NCI-H2171 treated with DMSO at 0.1 percent for 48 hours (cell line): ENCODE measurements at regions not wholly inside any gene's neighbourhood (a gene's known extent, or its start where the extent isn't known, plus 50 kb on each side); places are given as distances from the start of the nearest gene placed in this dataset.
A peak's percentile ranks its signal among the peaks of the same experiment; 100 is the strongest.

Experiments
- DNase-seq: peaks from one replicate; lab custom pipeline; 2025; lab: John Stamatoyannopoulos, UW

DNA sequence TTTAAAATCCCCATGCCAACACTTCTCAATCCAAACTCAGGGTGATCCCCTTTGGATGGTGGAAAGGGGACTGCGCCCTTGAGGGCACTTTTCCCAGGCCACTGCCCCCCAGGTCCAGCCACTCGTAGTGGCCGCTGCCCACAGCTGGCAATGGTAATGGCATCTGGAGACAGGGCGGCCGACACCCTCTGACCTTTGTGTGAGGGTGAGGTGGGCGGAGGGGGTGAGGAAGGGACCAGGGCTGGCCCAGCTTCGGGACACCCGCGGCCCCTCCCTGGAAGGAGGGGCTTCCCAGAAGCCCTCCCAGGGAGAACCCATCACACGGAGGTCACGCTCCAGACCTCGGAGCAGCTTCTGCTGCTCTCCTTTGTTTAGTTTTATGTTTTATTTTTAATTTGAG is 289.7 kb downstream of the FOXL1 start:
- DNase-seq, result no peak

DNA sequence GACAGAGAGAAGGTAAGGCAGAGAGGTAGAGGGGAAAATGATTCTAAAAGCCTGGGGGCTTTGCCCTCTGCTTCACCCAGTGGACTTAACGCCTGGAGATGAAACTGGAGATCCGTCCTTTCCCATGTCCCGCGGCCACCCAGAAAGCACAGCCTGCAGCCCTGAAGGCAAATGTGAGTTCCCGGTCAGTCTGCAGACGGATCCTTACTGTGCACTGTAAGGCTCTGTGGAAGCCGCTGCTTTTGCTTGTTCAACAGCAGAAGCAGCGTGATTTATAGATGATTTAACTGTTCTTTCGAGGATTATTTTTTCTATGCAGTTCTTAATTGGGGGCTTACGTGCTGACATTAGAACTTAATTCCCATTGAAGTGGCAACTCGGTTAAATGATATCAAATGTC is 290.4 kb downstream of the FOXL1 start:
- no peak for DNase-seq

- DNase-seq, result no peak
Measured at GRCh38 chr16:86869288-86870022, 291.1 kb downstream of the FOXL1 start.

- no peak for DNase-seq
Measured at GRCh38 chr16:86870380-86870779, 292.0 kb downstream of the FOXL1 start.

GRCh38 chr16:86872131-86872530 is 293.8 kb downstream of the FOXL1 start:
- no peak for DNase-seq

GRCh38 chr16:86872833-86873232 is 294.5 kb downstream of the FOXL1 start:
- DNase-seq, result no peak

DNA sequence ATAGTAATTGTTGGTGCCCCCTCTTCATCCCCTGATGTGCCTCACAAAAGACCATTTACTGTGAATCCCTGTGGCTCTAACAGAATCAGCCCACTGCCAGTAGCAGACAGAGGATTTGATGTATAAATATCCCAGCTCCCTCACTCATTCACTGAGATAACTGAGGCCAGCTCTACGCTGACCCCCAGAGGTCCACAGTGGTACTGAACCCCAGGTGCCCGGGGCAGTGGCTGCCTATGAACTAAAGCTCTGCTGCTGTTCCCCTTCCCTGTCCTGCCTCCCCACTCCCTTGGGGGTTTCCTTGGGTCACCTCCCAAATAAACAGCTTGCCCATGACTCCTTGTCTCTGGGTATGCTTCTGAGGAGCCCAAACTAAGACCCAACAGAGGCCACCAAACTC is 295.8 kb downstream of the FOXL1 start:
- DNase-seq, result no peak

DNA sequence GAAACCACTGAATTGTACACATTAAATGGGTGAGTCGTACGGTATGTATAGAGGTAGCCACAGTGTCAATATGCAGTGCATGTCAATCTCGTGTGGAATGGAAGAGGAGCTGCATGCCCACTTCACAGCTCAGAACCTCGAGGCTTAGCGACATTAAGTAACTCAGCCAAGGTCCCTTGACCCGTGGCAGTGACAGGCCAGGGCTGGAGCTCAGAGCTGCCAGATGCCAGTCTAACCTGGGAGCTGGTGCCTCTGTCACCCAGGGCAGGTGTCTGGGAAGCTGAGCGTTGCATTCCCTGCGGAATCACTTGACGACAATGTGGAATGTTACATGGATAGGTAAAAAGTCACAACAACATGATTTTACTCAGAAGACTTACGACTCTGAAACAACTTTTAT is 298.1 kb downstream of the FOXL1 start:
- no peak for DNase-seq

DNA sequence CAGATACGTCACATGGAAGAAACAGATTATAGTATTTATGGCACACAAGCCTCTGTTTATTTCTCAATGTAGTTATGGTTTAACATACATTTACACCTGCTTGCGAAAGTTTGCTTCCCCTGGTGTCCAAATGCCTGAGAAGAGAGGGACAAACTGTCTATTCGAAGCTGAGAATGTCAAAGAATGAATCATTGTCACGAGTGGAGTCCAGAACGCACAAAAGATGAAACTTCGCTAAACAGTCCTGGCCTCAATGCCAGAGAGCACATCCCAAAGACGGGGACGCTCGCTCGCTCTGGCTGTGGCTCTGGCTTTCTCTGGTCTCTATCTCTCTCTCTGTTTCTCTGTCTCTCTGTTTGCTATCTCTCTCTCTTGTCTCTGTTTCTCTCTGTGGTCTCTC is 298.8 kb downstream of the FOXL1 start:
- DNase-seq, result no peak

DNA sequence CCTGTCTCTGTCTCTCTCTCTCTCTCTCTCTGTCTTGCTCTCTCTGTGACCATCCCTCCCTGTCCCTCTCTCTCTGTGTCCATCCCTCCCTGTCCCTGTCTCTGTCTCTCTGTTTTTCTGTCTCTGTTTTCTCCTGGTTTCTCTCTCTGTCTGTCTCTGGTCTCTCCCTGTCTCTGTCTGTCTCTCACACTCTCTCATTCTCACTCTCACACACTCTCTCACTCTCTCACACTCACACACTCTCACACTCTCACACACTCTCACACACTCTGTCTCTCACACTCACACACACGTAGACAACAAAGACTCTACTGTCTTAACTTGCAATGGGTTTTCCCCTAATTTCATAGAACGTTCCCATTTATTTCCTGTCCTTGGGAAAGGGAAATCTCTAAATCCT is 299.5 kb downstream of the FOXL1 start:
- no peak for DNase-seq

DNA sequence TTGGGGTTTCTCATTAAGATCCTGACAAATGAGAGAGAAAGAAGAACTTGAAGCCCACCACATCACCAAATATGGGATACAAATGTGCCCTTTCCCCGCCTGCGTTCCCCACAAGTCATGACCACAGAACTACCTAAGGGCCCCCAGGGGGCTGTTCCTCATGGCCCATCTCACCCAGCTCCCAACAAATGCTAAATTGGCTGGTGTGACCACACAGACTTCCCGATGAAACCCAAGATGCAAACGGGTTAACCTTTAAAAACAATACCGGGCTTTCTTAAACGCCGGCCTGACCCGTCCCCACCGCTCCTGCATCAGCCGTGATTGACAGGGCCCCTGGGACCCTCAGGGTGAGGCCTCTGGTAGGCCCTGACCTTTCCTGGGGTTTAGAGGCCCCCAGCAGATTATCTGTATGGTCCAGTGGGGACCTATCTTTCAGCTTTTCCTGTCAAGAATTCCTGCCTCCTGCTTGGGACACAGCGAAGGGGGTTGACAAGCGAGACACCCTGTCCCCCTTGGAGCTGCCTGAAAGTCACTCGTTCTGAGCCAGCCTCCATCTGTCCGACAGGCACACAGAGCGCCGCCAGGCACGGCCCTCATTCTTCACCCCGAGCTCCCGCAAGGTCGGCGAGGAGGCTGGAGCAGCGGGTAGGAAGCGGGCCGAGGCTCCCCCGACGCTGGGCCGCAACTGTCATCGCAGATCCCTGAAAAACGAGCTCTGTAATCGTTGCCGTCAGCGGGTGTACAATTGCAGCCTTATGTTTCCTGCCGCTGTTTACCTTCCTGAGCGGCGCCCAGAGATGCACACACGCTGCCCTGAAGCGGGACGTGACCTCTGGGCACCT is 300.1 kb downstream of the FOXL1 start:
- DNase-seq, result no peak

DNA sequence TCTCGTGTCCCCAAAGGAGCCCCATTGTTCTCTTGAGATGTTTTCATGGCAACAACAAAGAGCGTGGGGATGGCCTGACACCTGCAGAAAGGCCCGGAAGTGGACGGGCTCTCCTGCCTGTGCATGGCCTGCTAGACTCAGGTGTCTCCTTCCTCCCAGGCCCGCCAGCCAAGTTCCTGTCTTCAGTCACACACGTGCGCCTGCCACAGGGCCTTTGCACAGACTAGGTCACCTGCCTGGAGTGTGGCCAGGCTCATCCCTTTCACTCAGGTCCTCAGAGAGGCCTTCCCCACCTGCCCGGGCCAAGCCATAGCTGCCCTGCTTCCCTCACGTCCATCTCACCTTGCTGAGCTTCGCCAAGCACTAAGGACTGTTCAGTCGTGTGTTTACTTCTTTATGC is 300.9 kb downstream of the FOXL1 start:
- no peak for DNase-seq

DNA sequence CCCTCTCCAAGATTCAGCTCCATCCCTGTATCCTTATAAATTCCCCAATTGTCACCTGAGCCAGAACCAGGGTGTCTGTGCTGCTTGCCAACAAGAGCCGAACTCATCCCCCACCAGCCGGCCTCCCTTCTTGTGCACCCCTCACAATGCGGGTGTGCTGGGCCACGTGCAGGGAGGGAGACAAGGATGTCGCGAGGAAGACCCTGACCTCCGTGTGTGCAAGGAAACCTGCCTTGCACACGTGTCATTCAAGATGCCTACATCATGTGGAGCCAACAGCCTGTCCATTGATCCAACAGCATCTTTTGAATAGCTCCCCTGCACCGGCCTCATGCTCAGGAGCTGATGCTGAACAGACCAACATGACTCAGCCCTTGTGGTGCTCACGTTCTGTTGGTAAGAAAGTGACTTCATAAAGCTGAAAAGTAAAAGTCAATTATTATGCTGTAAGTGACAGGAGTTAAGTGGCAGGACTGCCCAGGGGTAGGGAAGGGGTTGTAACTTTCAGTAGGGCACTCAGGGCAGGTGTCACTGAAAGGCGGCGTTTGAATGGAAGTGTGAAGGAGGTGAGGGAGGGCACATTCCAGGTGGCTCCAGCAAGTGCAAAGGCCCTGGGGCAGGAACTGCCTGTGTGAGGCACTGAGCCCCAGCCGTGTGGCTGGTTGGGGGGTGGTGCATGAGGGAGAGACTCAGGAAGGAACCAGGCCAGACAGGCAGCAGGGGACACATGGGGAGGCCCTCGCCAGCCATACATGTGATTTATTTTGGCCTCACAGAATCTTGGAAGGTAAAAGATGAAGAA is 302.2 kb downstream of the FOXL1 start:
- DNase-seq, result no peak

GRCh38 chr16:86881118-86881510 is 302.8 kb downstream of the FOXL1 start:
- no peak for DNase-seq

GRCh38 chr16:86881861-86882273 is 303.5 kb downstream of the FOXL1 start:
- no peak for DNase-seq

DNA sequence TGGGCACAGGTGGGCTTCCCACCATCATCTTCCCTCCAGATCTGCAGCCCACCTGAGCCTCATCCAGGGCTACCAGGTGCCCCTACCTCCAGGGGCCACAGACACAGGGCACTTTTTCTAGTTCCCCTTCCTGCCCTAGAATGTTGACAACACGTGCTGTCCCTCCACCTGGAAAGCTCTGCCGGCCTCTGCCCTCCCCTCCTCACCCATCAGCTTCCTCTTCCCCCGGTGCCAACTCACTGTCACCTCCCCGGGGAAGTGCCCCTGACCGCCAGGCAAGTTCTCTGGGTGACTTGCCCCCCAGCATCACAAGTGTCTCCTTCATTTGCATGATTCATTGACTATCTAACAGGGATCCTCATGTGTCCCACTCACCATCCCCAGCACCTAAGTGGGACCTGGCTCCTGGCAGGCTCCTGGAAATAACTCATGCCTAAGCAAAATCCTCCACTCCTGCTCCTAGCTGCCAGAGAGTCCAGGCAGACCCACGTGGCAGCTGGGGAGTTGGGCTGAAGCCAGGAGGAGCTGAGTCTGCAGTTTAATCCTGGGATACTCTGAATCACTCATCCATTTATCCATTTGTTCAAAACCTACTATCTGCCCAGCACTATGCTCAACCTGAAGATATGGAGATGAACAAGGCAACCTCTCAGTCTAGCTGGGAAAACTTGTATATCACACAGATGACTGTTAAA is 304.4 kb downstream of the FOXL1 start:
- peak; percentile 64 for DNase-seq

DNA sequence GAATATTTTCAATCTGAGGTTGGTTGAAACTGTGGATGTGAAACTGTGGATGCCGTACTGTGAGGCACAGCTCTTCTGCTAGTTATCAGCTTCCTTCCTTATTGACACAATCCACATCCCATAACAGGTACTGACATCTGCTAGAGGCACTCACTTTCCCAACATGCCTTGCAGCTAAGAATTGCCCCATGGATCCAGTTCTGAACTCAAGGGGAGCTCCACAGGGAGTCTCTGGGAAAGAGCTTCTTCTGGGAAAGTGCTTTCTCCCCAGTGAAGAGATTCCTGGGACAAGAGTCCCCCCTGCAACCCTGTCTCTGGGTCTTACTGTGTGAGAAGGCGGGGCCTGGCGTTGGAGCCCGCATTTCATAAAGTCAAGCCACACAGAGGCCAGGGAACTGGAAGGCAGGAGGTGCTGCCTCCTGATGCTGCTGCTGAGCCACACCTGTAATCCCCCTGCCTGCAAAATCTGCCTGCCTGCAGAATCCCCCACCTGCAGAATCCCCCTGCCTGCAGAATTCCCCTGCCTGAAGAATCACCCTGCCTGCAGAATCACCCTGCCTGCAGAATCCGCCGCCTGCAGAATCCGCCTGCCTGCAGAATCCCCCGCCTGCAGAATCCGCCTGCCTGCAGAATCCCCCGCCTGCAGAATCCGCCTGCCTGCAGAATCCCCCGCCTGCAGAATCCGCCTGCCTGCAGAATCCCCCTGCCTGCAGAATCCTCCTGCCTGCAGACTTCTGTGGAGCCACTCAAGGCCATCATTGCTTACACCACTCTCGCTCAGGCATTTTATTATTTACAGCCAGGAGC is 305.4 kb downstream of the FOXL1 start:
- DNase-seq, result peak; percentile 72

DNA sequence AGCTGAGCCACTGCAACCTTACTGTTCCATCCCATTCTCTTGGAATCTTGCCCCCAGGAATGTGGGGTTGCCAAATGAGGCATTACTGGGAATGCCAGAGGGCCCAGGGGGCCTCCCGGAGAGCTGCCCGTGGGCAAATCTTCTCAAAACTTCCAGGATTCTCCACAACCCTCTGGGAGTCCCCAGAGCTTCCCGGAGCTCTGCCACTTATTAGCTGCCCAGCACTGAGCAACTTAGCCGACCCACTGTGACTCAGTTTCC is 306.0 kb downstream of the FOXL1 start:
- no peak for DNase-seq

GRCh38 chr16:86885139-86885538 is 306.8 kb downstream of the FOXL1 start:
- no peak for DNase-seq

DNA sequence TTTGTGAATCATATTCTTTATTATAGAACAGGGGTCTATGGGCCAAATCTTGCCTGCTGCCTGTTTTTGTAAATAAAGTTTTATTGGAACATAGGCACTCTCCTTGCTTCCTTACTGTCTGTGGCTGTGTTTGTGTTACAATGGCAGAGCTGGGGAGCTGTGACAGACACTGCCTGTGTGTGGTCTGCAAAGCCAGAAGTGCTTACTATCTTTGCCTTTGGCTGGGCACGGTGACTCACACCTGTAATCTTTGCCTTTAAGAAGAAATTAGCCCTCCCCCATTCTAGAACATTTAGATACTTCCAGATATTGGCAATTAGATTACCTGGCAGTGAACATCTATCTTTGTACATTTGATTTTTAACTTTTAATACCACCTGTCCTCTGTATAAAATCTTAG is 308.3 kb downstream of the FOXL1 start:
- no peak for DNase-seq

DNA sequence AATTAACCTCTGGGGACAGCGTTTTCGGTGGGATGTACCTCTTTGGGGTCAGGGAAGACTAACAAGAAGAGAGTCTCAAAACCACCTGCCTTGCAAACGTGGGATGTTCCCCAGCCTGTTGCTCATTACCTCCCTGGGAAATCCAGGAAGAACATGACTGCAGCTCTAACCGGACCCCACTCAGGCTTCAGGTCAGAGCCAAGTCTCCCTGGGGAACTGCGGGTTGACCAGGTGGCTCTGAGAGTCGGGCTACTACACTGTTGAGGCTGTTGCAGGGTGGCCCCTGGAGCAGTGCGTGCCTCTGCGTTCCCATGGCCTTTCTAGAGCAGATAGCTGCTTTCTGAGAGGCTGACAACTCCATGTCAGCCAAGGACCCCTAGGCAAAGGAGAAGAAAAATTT is 309.1 kb downstream of the FOXL1 start:
- no peak for DNase-seq
